Upper lobe of right lung (tissue), 1 donor: ENCODE measurements at regions not wholly inside any gene's neighbourhood (a gene's known extent, or its start where the extent isn't known, plus 50 kb on each side); places are given as distances from the start of the nearest gene placed in this dataset.

ENCODE experiments used
- ATAC-seq: fragments of 200-7000 bp; cut with Tn5 transposase; one replicate; pipeline ENCODE4 v1.9.1; 2020; ENCODE audit warnings: mild to moderate bottlenecking, moderate library complexity
- DNase-seq: peaks from one replicate; pipeline ENCODE4 v3.0.0-alpha.2; 2020
- H3K27ac ChIP-seq: fragments of 200-600 bp; one replicate; pipeline ENCODE4 v1.8.0; 2022
- H3K27me3 ChIP-seq: fragments of 200-600 bp; one replicate; pipeline ENCODE4 v1.8.0; 2022; ENCODE audit warnings: mild to moderate bottlenecking
- H3K36me3 ChIP-seq: fragments of 200-600 bp; one replicate; pipeline ENCODE4 v1.8.0; 2022
- H3K4me1 ChIP-seq: fragments of 200-600 bp; one replicate; pipeline ENCODE4 v1.8.0; 2022
- H3K4me3 ChIP-seq: fragments of 200-600 bp; one replicate; pipeline ENCODE4 v1.8.0; 2022; ENCODE audit warnings: mild to moderate bottlenecking
- H3K9me3 ChIP-seq: fragments of 200-600 bp; one replicate; pipeline ENCODE4 v1.8.0; 2022
- CTCF ChIP-seq: fragments of 200-600 bp; IDR thresholded peaks from one replicate; pipeline ENCODE4 v1.8.0; 2022; ENCODE audit warnings: antibody characterized with exemption
- intact Hi-C: fragments of 100-400 bp; cut with DNase I; formaldehyde crosslinking; loops from one replicate; pipeline ENCODE4 v1.11.0; 2022
- donor health status: DM: no; HTN: yes; CAD: no; lungs with severe emphysema.

- intact Hi-C loops: no loop called here
- ATAC-seq: no peak
- Histone ChIP-seq H3K36me3 (no peaks in the 10 kb centered on the region), H3K27me3 (no peaks in the 10 kb centered on the region), H3K9me3 (no peaks in the 10 kb centered on the region), H3K4me1 (no peaks in the 10 kb centered on the region), H3K27ac (no peak overlapping the region), H3K4me3 (no peak overlapping the region)
- TF ChIP-seq CTCF: no peak
- DNase-seq: no peak
These were observed 611.7 kb upstream of the NETO1 start for GRCh38 chr18:73479477-73479876.

GRCh38 chr18:73478191-73478590 is 610.4 kb upstream of the NETO1 start:
- no peaks in the 10 kb centered on the region for H3K9me3 ChIP-seq
- DNase-seq (no peak), ATAC-seq (no peak)
- H3K4me3 ChIP-seq: no peak overlapping the region
- H3K4me1 ChIP-seq: no peaks in the 10 kb centered on the region
- intact Hi-C loops: no loop called here
- no peak overlapping the region for H3K27ac ChIP-seq
- TF ChIP-seq CTCF: no peak
- no peaks in the 10 kb centered on the region for H3K36me3 ChIP-seq
- H3K27me3 ChIP-seq: no peaks in the 10 kb centered on the region

- intact Hi-C loops: no loop called here
- ATAC-seq: no peak
- Histone ChIP-seq H3K36me3 (no peaks in the 10 kb centered on the region), H3K27ac (no peak overlapping the region), H3K4me1 (no peaks in the 10 kb centered on the region), H3K9me3 (no peaks in the 10 kb centered on the region), H3K27me3 (no peaks in the 10 kb centered on the region), H3K4me3 (no peak overlapping the region)
- no peak for DNase-seq
- no peak for TF ChIP-seq CTCF
These were observed 608.2 kb upstream of the NETO1 start for GRCh38 chr18:73476031-73476430.

- intact Hi-C loops: no loop called here
- Histone ChIP-seq H3K36me3 (no peaks in the 10 kb centered on the region), H3K4me1 (no peaks in the 10 kb centered on the region), H3K9me3 (no peaks in the 10 kb centered on the region), H3K27ac (no peak overlapping the region), H3K4me3 (no peak overlapping the region), H3K27me3 (no peaks in the 10 kb centered on the region)
- ATAC-seq (no peak), DNase-seq (no peak)
- no peak for TF ChIP-seq CTCF
These were observed 594.3 kb upstream of the NETO1 start for GRCh38 chr18:73462092-73462491.

GRCh38 chr18:73461780-73462059 is 593.9 kb upstream of the NETO1 start:
- ATAC-seq (no peak), DNase-seq (no peak)
- H3K27ac ChIP-seq: no peak overlapping the region
- no peaks in the 10 kb centered on the region for H3K4me1 ChIP-seq
- no peaks in the 10 kb centered on the region for H3K27me3 ChIP-seq
- no peaks in the 10 kb centered on the region for H3K9me3 ChIP-seq
- intact Hi-C loops: no loop called here
- no peak for TF ChIP-seq CTCF
- H3K4me3 ChIP-seq: no peak overlapping the region
- H3K36me3 ChIP-seq: no peaks in the 10 kb centered on the region

- Histone ChIP-seq H3K36me3 (no peaks in the 10 kb centered on the region), H3K4me1 (no peaks in the 10 kb centered on the region), H3K27ac (no peak overlapping the region), H3K27me3 (no peaks in the 10 kb centered on the region), H3K4me3 (no peak overlapping the region), H3K9me3 (no peaks in the 10 kb centered on the region)
- intact Hi-C loops: no loop called here
- no peak for ATAC-seq
- DNase-seq: no peak
- TF ChIP-seq CTCF: no peak
These were observed 593.4 kb upstream of the NETO1 start for GRCh38 chr18:73461038-73461779.
